Midbrain (tissue), 1 donor: ENCODE measurements at regions not wholly inside any gene's neighbourhood (a gene's known extent, or its start where the extent isn't known, plus 50 kb on each side); places are given as distances from the start of the nearest gene placed in this dataset.
"Not testable (repeated sequence)": the region's sequence is repeated elsewhere in the genome, so short reads cannot be mapped to it uniquely, and the experiment has no call there.

Experiments used
- DNase-seq: peaks from one replicate; lab custom pipeline; 2025; lab: John Stamatoyannopoulos, UW

DNA sequence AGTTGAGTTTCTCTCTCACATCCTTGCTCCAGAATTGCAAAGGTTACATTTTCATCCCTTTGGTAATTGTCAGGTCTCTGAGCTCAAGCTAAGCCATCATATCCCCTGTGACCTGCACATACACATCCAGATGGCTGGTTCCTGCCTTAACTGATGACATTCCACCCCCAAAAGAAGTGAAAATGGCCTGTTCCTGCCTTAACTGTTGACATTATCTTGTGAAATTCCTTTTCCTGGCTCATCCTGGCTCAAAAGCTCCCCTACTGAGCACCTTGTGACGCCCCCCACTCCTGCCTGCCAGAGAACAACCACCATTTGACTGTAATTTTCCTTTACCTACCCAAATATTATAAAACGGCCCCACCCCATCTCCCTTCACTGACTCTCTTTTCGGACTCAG, 231.4 kb upstream of the ISX start:
- DNase-seq: not testable (repeated sequence)

- DNase-seq: no peak
Measured at GRCh38 chr22:34841331-34841771, 224.6 kb upstream of the ISX start.

GRCh38 chr22:34841911-34842310, 224.0 kb upstream of the ISX start:
- no peak for DNase-seq

- no peak for DNase-seq
Measured at GRCh38 chr22:34842630-34843029, 223.3 kb upstream of the ISX start.

GRCh38 chr22:34843743-34844142, 222.2 kb upstream of the ISX start:
- not testable (repeated sequence) for DNase-seq

GRCh38 chr22:34845391-34845790, 220.6 kb upstream of the ISX start:
- no peak for DNase-seq

- DNase-seq: no peak
Measured at GRCh38 chr22:34847072-34847471, 218.9 kb upstream of the ISX start.

- no peak for DNase-seq
Measured at GRCh38 chr22:34849965-34850364, 216.0 kb upstream of the ISX start.

GRCh38 chr22:34851918-34852662, 213.9 kb upstream of the ISX start:
- DNase-seq: no peak

- no peak for DNase-seq
Measured at GRCh38 chr22:34855471-34855870, 210.5 kb upstream of the ISX start.

DNA sequence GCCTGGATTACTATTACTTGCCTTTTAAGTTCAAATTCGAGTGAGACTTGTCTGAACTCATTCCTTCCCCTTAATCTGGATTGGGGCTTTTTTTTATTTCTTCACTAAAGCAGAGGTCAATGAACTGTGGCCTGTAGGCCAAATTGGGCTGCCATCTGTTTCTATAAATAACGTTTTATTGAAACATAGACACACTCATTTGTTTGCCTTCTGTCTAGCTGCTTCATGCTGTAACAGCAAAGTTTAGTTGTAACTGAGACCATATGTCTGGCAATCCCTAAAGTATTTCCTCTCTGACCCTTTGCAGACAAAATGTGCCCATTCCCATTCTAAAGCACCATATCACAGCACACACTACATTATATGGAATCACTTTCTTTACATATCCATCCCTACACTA, 207.9 kb upstream of the ISX start:
- DNase-seq: no peak

DNA sequence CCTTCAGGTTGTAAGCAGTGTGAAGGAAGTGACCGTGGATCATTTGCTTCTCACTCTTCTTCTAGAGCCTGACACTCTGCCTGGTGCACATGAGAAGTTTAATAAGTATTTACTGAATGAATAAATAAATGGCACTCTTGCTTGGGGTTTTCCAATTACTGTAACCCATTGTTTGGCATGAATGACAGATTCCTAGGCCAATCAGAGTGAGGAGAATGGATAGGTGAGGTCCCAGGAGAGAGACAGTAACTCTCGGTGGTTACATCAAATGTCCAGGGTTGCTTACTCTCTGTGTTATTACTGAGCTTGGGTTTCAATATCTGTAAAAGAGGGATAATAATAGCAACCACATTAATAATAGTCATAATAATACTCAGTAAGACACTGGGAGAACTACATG, 204.2 kb upstream of the ISX start:
- DNase-seq: no peak

DNA sequence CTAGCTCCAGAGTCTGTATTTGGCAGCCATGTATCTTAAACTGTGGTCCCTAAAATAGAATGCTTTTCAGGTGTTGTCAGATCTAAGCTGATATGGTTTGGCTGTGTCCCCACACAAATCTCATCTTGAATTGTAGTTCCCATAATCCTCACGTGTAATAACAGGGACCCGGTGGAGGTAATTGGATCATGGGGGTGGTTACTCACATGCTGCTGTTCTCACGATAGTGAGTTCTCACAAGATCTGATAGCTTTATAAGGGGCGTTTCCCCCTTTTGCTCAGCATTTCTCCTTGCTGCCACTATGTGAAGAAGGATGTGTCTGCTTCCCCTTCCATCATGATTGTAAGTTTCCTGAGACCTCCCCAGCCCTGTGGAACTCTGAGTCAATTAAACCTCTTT, 199.9 kb upstream of the ISX start:
- no peak for DNase-seq

DNA sequence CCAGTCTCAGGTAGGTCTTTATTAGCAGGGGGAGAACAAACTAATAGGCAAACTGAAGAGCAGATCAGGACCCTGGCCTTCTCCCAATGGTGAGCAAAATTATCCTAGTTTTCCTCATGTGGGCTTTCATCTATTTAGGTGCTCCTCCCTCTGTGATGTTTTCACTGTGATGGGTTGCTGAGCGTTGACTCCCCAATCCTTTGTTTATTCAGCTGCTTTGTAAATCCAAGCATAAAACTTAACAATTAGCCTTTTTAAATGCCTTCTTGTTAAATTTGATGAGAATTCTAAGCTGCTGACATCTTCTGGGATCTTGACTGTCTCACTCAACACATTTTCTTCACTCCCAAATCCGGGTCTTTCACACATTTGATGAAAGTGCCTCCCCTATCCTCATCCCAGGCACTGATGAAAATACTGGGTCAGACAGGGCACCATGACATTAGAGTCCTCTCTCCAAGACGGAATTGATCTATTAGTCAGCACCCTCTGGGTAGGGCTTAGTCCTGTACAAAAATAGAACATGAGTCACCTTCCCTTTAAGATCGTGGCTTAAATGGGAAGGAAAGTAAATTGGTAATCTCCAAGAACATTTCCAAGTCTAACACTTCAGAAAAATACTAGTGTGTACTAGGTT, 199.3 kb upstream of the ISX start:
- no peak for DNase-seq

DNA sequence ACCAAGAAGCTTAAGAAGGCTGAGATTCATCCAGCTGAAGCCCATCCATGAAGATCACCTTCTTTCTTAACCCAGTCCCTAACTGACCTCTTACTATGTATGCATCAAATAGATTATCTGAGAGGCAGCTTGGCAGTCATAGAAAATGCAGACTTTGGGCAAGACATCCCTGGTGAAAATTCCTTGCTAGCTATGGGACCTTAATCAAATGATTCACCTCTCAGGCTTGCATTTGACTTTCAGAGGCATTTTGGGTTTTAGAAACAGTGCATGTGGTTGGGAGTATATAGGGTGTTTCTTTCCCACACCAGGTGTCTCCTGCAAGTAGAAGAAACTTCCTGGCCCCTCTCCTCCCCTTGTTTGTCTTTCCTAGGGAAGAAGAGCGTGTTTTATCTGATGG, 188.5 kb upstream of the ISX start:
- no peak for DNase-seq

DNA sequence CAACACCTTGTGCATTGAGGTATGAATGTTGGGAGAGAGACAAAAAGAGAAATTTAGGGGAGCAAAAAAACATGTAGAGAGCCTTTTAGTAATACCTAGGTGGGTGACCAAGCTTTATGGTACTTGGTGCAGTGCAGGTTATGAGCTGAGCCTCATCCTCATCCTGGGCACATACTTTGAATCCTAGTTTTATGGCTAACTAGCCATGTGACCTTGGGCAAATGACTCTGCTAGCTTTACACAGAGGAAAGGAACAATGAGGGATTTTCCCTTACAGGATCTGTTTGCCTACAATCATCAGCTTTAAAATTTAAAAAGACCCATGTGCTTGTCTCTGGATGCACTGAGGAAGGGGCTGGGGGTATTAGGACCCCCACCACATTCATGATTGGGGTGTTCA, 187.8 kb upstream of the ISX start:
- no peak for DNase-seq

- no peak for DNase-seq
Measured at GRCh38 chr22:34879001-34879400, 187.0 kb upstream of the ISX start.

DNA sequence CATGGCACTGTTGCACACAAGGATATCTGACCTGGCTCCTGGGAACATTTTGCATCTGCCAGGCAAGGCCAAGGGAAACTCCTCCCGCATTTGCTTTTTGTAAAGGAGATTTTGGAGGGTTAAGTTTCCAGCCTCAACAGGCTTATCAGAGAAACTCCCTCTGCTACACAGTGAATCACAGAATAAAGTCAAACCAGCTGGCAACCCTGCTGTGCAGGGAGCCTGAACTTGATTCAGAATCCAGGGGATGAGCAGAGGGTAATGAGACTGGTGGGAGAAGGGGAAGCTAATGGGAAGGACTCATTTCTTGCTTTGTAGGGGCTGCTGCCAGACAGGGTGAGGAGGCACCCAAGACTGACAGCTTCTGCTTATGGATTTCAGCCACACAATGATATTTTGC, 185.3 kb upstream of the ISX start:
- no peak for DNase-seq

GRCh38 chr22:34881453-34881852, 184.5 kb upstream of the ISX start:
- no peak for DNase-seq

DNA sequence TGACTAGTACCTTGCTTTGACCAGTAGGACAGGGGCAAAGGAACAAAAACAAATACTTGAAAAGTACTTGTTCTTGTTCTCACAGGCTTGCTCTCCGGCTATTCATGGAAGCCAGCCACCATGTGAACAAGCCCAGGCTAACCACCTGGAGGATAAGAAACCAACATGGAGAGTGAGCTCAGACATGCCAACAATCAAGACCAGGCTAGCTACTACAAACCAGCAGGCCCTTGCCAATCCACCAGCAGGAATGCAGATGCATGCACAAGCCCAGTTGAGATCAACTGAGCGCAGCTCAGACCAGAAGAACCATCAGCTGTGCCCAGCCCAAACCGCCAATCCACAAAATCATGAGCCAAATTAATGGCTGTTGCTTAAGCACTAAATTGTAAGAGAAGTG, 180.1 kb upstream of the ISX start:
- no peak for DNase-seq

GRCh38 chr22:34886391-34886790, 179.6 kb upstream of the ISX start:
- DNase-seq: no peak

GRCh38 chr22:34886812-34887211, 179.1 kb upstream of the ISX start:
- no peak for DNase-seq

GRCh38 chr22:34897126-34897525, 168.8 kb upstream of the ISX start:
- no peak for DNase-seq

DNA sequence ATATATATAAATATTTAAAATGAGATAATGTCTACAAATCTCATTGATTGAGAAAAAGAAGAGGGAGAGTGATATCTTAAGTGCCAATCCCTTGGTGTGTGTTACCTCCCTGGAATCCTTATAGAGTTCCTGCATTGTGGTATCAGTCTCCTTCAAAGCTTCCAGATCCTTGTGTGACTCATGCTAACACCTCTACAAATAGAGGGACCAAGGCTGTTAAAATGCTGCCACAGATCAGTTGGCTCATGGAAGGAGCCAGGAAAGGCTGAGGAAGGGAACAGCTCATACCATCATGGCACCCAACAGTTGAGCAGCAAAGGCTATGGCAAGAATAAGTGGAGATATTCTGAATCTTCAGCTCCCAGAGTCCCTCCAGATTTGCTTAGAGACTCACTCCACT, 163.6 kb upstream of the ISX start:
- no peak for DNase-seq
